Fibroblast of lung (primary cell): ENCODE measurements at regions not wholly inside any gene's neighbourhood (a gene's known extent, or its start where the extent isn't known, plus 50 kb on each side); places are given as distances from the start of the nearest gene placed in this dataset.
"Not testable (repeated sequence)": the region's sequence is repeated elsewhere in the genome, so short reads cannot be mapped to it uniquely, and the experiment has no call there.

ENCODE experiments used
- DNase-seq, 2 donors: peaks; one replicate each; pipeline versions ENCODE4 v3.0.0 to v3.0.0-alpha.2; 2010; ENCODE audit warnings: low read depth in 2 of 2
- H2AFZ ChIP-seq: 2 replicates; pipeline ENCODE4 v1.5.1; 2012; ENCODE audit warnings: low read length, control low read depth, inconsistent platforms
- H3K27ac ChIP-seq: 2 replicates; pipeline ENCODE4 v1.5.1; 2011; ENCODE audit warnings: low read length, control low read depth; ENCODE audit not compliant: insufficient read depth
- H3K27me3 ChIP-seq: 2 replicates; pipeline ENCODE4 v1.5.1; 2011; ENCODE audit warnings: mild to moderate bottlenecking, low read length; ENCODE audit not compliant: control insufficient read depth, insufficient read depth
- H3K36me3 ChIP-seq: 2 replicates; pipeline ENCODE4 v1.5.1; 2011; ENCODE audit warnings: low read length; ENCODE audit not compliant: control insufficient read depth, insufficient read depth
- H3K4me1 ChIP-seq: 2 replicates; pipeline ENCODE4 v1.5.1; 2011; ENCODE audit warnings: low read length; ENCODE audit not compliant: control insufficient read depth, insufficient read depth; ENCODE audit errors: extremely low read depth
- H3K4me2 ChIP-seq: 2 replicates; pipeline ENCODE4 v1.5.1; 2011; ENCODE audit warnings: low read length, control low read depth; ENCODE audit not compliant: insufficient read depth; ENCODE audit errors: extremely low read depth
- H3K4me3 ChIP-seq, 4 experiments: fragments of 200-600 bp in 1 of 4; sonication (generic) in 1 of 4; replicated peaks in 1 of 4; 2 replicates each; pipeline ENCODE4 v1.5.1; 2011 to 2016; ENCODE audit warnings: low read length in 4 of 4, low read depth in 3 of 4, mild to moderate bottlenecking in 3 of 4, control low read depth in 2 of 4, inconsistent platforms in 1 of 4, mixed read lengths in 1 of 4; ENCODE audit not compliant: insufficient read depth in 1 of 4; ENCODE audit errors: control extremely low read depth in 1 of 4
- H3K79me2 ChIP-seq: 2 replicates; pipeline ENCODE4 v1.5.1; 2012; ENCODE audit warnings: mild to moderate bottlenecking, low read length, inconsistent platforms; ENCODE audit not compliant: control insufficient read depth, insufficient read depth
- H3K9ac ChIP-seq: 2 replicates; pipeline ENCODE4 v1.5.1; 2011; ENCODE audit warnings: mild to moderate bottlenecking, low read length, control low read depth; ENCODE audit not compliant: insufficient read depth
- H3K9me3 ChIP-seq: 2 replicates; pipeline ENCODE4 v1.5.1; 2012; ENCODE audit warnings: low read depth, low read length; ENCODE audit not compliant: control insufficient read depth, insufficient read depth
- H4K20me1 ChIP-seq: 2 replicates; pipeline ENCODE4 v1.5.1; 2011; ENCODE audit warnings: low read length; ENCODE audit not compliant: control insufficient read depth, insufficient read depth; ENCODE audit errors: extremely low read depth
- EZH2 ChIP-seq: IDR thresholded peaks from 2 replicates; pipeline ENCODE4 v1.5.1; 2012; ENCODE audit warnings: low read length, control low read depth, mild to moderate bottlenecking; ENCODE audit errors: missing control alignments
- TF ChIP-seq, protein P1 (sequence below), 2 donors: IDR thresholded peaks in 1 of 2; conservative IDR thresholded peaks in 1 of 2; 1 replicate in 1 of 2; 2 replicates in 1 of 2; pipeline ENCODE4 v1.5.1; 2011 to 2012; ENCODE audit warnings: low read length in 2 of 2, control low read depth in 1 of 2, inconsistent platforms in 1 of 2, low read depth in 1 of 2, mild to moderate bottlenecking in 1 of 2

GRCh38 chr10:62978482-62978881 lies 154.6 kb upstream of the NRBF2 start:
- Histone ChIP-seq H3K4me2 (no peak overlapping the region), H4K20me1 (no peaks in the 10 kb centered on the region), H3K4me3 (no peak overlapping the region), H3K27ac (no peak overlapping the region), H3K27me3 (no peaks in the 10 kb centered on the region), H3K79me2 (no peaks in the 10 kb centered on the region), H3K4me1 (no peaks in the 10 kb centered on the region), H2AFZ (no peak overlapping the region), H3K9ac (no peak overlapping the region), H3K9me3 (no peaks in the 10 kb centered on the region), H3K36me3 (no peaks in the 10 kb centered on the region)
- TF ChIP-seq EZH2: no peak
- TF ChIP-seq, protein P1, sequence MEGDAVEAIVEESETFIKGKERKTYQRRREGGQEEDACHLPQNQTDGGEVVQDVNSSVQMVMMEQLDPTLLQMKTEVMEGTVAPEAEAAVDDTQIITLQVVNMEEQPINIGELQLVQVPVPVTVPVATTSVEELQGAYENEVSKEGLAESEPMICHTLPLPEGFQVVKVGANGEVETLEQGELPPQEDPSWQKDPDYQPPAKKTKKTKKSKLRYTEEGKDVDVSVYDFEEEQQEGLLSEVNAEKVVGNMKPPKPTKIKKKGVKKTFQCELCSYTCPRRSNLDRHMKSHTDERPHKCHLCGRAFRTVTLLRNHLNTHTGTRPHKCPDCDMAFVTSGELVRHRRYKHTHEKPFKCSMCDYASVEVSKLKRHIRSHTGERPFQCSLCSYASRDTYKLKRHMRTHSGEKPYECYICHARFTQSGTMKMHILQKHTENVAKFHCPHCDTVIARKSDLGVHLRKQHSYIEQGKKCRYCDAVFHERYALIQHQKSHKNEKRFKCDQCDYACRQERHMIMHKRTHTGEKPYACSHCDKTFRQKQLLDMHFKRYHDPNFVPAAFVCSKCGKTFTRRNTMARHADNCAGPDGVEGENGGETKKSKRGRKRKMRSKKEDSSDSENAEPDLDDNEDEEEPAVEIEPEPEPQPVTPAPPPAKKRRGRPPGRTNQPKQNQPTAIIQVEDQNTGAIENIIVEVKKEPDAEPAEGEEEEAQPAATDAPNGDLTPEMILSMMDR (conservative IDR thresholded peaks at IDR 0.05 in 1 of 2, IDR thresholded peaks at IDR 0.05 in 1 of 2; ENCODE audit: low read depth in 1 of 2, low read length in 2 of 2): no peak
- peak in 1 of 2 donors; percentile 88 for DNase-seq

- not testable (repeated sequence) for H3K4me1 ChIP-seq, DNase-seq, H3K79me2 ChIP-seq, H3K4me3 ChIP-seq, H3K27ac ChIP-seq, H3K4me2 ChIP-seq, H3K9me3 ChIP-seq, H3K36me3 ChIP-seq, H2AFZ ChIP-seq, H3K27me3 ChIP-seq, H3K9ac ChIP-seq, H4K20me1 ChIP-seq
Observed at GRCh38 chr10:62974795-62975194, 158.3 kb upstream of the NRBF2 start.

DNA sequence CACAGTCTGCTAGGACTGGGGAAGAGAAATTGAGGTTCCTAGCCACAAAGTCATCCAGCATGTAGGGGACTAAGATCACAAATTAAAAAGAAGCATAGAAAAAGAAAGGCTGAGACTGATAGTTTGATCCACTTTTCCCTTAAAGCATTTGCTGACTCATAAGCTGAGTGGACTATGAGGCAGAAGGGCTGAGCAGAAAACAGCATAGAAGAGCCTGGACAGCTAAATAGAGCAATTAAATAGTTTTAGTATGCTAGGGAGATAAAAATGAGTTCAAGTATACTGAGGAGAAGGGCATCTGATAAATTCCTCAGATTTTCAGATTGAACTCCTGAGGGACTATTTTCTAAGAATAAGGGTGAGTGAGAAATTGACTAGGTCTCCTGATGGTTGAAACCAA lies 155.9 kb upstream of the EGR2 start:
- Histone ChIP-seq H3K27me3 (no peaks in the 10 kb centered on the region), H3K36me3 (no peaks in the 10 kb centered on the region), H4K20me1 (no peaks in the 10 kb centered on the region), H3K9me3 (no peaks in the 10 kb centered on the region), H3K4me1 (no peaks in the 10 kb centered on the region), H3K27ac (no peak overlapping the region), H3K4me2 (no peak overlapping the region), H3K79me2 (no peaks in the 10 kb centered on the region), H3K4me3 (no peak overlapping the region), H2AFZ (no peak overlapping the region), H3K9ac (no peak overlapping the region)
- TF ChIP-seq, protein P1 (conservative IDR thresholded peaks at IDR 0.05 in 1 of 2, IDR thresholded peaks at IDR 0.05 in 1 of 2; ENCODE audit: low read depth in 1 of 2, low read length in 2 of 2): no peak
- no peak for TF ChIP-seq EZH2
- peak; percentile 33 to 63 for DNase-seq
